Thymus (tissue), 11 donors: ENCODE measurements at regions not wholly inside any gene's neighbourhood (a gene's known extent, or its start where the extent isn't known, plus 50 kb on each side); places are given as distances from the start of the nearest gene placed in this dataset.

Experiments used
- DNase-seq, 9 donors: peaks; one replicate each; pipeline ENCODE4 v3.0.0-alpha.2; 2013; ENCODE audit warnings: low spot score in 9 of 9, low read depth in 6 of 9, missing footprints in 1 of 9
- H3K27ac ChIP-seq, 2 donors: one replicate each; pipeline ENCODE4 v1.5.1; 2013; ENCODE audit warnings: control low read depth in 1 of 2, low read depth in 1 of 2, low read length in 1 of 2, mild to moderate bottlenecking in 1 of 2, moderate library complexity in 1 of 2
- H3K27me3 ChIP-seq, 2 donors: one replicate each; pipeline ENCODE4 v1.5.1; 2013; ENCODE audit warnings: low read length in 1 of 2; ENCODE audit not compliant: control insufficient read depth in 2 of 2, insufficient read depth in 1 of 2
- H3K36me3 ChIP-seq, 2 donors: one replicate each; pipeline ENCODE4 v1.5.1; 2013; ENCODE audit warnings: low read length in 1 of 2, mild to moderate bottlenecking in 1 of 2, moderate library complexity in 1 of 2; ENCODE audit not compliant: control insufficient read depth in 2 of 2, insufficient read depth in 2 of 2
- H3K4me1 ChIP-seq, 2 donors: one replicate each; pipeline ENCODE4 v1.5.1; 2013; ENCODE audit warnings: low read length in 2 of 2; ENCODE audit not compliant: control insufficient read depth in 2 of 2, insufficient read depth in 2 of 2
- H3K4me3 ChIP-seq, 2 donors: one replicate each; pipeline ENCODE4 v1.5.1; 2013; ENCODE audit warnings: low read length in 2 of 2, control low read depth in 1 of 2, mild to moderate bottlenecking in 1 of 2
- H3K9me3 ChIP-seq, 2 donors: one replicate each; pipeline ENCODE4 v1.5.1; 2013; ENCODE audit warnings: low read length in 1 of 2, mild to moderate bottlenecking in 1 of 2; ENCODE audit not compliant: control insufficient read depth in 2 of 2, insufficient read depth in 1 of 2
- WGBS: extraction: QIAGEN DNeasy Blood & Tissue Kit; methylation state at CpG from one replicate; pipeline ENCODE4 v1.1.7; 2013; 5-methylcytosine and 5-hydroxymethylcytosine counted together
- donor health status: healthy.

GRCh38 chr22:49433717-49434611 lies 393.7 kb downstream of the BRD1 start:
- H3K27me3 ChIP-seq, result peaks cover 0 to 16% of the 10 kb centered on the region in 2 donors
- H3K4me3 ChIP-seq, result no peak overlapping the region
- no peaks in the 10 kb centered on the region for H3K4me1 ChIP-seq
- H3K36me3 ChIP-seq, result no peaks in the 10 kb centered on the region
- H3K27ac ChIP-seq, result no peak overlapping the region
- H3K9me3 ChIP-seq, result peaks cover 0 to 5% of the 10 kb centered on the region in 2 donors
- no peak for DNase-seq
- 92% methylated on average over 37 of the region's 37 CpGs for WGBS

GRCh38 chr22:49432897-49433443 lies 394.7 kb downstream of the BRD1 start:
- Histone ChIP-seq H3K4me1 (no peaks in the 10 kb centered on the region), H3K27me3 (peaks cover 0 to 16% of the 10 kb centered on the region in 2 donors), H3K9me3 (peaks cover 0 to 5% of the 10 kb centered on the region in 2 donors), H3K36me3 (no peaks in the 10 kb centered on the region), H3K4me3 (no peak overlapping the region), H3K27ac (no peak overlapping the region)
- no peak for DNase-seq
- 84% methylated on average over 15 of the region's 15 CpGs for WGBS

- no peak overlapping the region for H3K4me3 ChIP-seq
- H3K9me3 ChIP-seq, result peaks cover 0 to 5% of the 10 kb centered on the region in 2 donors
- H3K4me1 ChIP-seq, result no peaks in the 10 kb centered on the region
- no peak overlapping the region for H3K27ac ChIP-seq
- no peaks in the 10 kb centered on the region for H3K36me3 ChIP-seq
- DNase-seq, result no peak
- 84% methylated on average over 19 of the region's 19 CpGs for WGBS
- H3K27me3 ChIP-seq, result peaks cover 0 to 16% of the 10 kb centered on the region in 2 donors
These were observed 395.3 kb downstream of the BRD1 start for GRCh38 chr22:49432211-49432896.

GRCh38 chr22:49431551-49431950 lies 396.1 kb downstream of the BRD1 start:
- no peak overlapping the region for H3K27ac ChIP-seq
- WGBS, result 85% methylated on average over 2 of the region's 2 CpGs
- peaks cover 0 to 16% of the 10 kb centered on the region in 2 donors for H3K27me3 ChIP-seq
- DNase-seq, result no peak
- peaks cover 0 to 5% of the 10 kb centered on the region in 2 donors for H3K9me3 ChIP-seq
- H3K36me3 ChIP-seq, result no peaks in the 10 kb centered on the region
- no peak overlapping the region for H3K4me3 ChIP-seq
- no peaks in the 10 kb centered on the region for H3K4me1 ChIP-seq

GRCh38 chr22:49429066-49429465 lies 398.6 kb downstream of the BRD1 start:
- H3K36me3 ChIP-seq, result no peaks in the 10 kb centered on the region
- no peak overlapping the region for H3K4me3 ChIP-seq
- no peak for DNase-seq
- H3K27ac ChIP-seq, result no peak overlapping the region
- H3K9me3 ChIP-seq, result no peaks in the 10 kb centered on the region
- H3K27me3 ChIP-seq, result peaks cover 0 to 13% of the 10 kb centered on the region in 2 donors
- H3K4me1 ChIP-seq, result no peaks in the 10 kb centered on the region
- 76% methylated on average over 7 of the region's 7 CpGs for WGBS

- H3K27ac ChIP-seq, result no peak overlapping the region
- no peak for DNase-seq
- H3K9me3 ChIP-seq, result no peaks in the 10 kb centered on the region
- peaks cover 0 to 9% of the 10 kb centered on the region in 2 donors for H3K27me3 ChIP-seq
- H3K36me3 ChIP-seq, result no peaks in the 10 kb centered on the region
- H3K4me3 ChIP-seq, result no peak overlapping the region
- H3K4me1 ChIP-seq, result no peaks in the 10 kb centered on the region
- WGBS, result 95% methylated on average over 8 of the region's 8 CpGs
These were observed 399.7 kb downstream of the BRD1 start for GRCh38 chr22:49427941-49428340.

GRCh38 chr22:49427341-49427740 lies 400.3 kb downstream of the BRD1 start:
- Histone ChIP-seq H3K4me1 (no peaks in the 10 kb centered on the region), H3K9me3 (no peaks in the 10 kb centered on the region), H3K27ac (no peak overlapping the region), H3K4me3 (no peak overlapping the region), H3K27me3 (peaks cover 0 to 3% of the 10 kb centered on the region in 2 donors), H3K36me3 (no peaks in the 10 kb centered on the region)
- no peak for DNase-seq
- WGBS, result 86% methylated on average over 5 of the region's 5 CpGs

GRCh38 chr22:49426618-49427266 lies 400.9 kb downstream of the BRD1 start:
- H3K9me3 ChIP-seq, result no peaks in the 10 kb centered on the region
- peaks cover 0 to 2% of the 10 kb centered on the region in 2 donors for H3K27me3 ChIP-seq
- H3K27ac ChIP-seq, result no peak overlapping the region
- no peaks in the 10 kb centered on the region for H3K36me3 ChIP-seq
- no peak overlapping the region for H3K4me3 ChIP-seq
- WGBS, result 97% methylated on average over 9 of the region's 9 CpGs
- DNase-seq, result no peak
- no peaks in the 10 kb centered on the region for H3K4me1 ChIP-seq
